Stomach (tissue), 8 donors: ENCODE measurements at regions not wholly inside any gene's neighbourhood (a gene's known extent, or its start where the extent isn't known, plus 50 kb on each side); places are given as distances from the start of the nearest gene placed in this dataset.

ENCODE experiments used
- DNase-seq, 2 donors: peaks; one replicate each; pipeline versions ENCODE4 v3.0.0 to v3.0.0-alpha.2; 2013 to 2019
- H3K27ac ChIP-seq, 5 donors: fragments of 200-600 bp in 4 of 5; sonication (generic) in 4 of 5; one replicate each; pipeline ENCODE4 v1.5.1; 2013 to 2019; ENCODE audit warnings: mild to moderate bottlenecking in 1 of 5, moderate library complexity in 1 of 5
- H3K27me3 ChIP-seq, 3 donors: fragments of 200-600 bp; sonication (generic); one replicate each; pipeline ENCODE4 v1.5.1; 2017 to 2019; ENCODE audit warnings: mixed run types in 1 of 3
- H3K36me3 ChIP-seq, 4 donors: fragments of 200-600 bp; sonication (generic); 1 replicate in 3 of 4; 2 replicates in 1 of 4; pipeline ENCODE4 v1.5.1; 2016 to 2019
- H3K4me1 ChIP-seq, 4 donors: fragments of 200-600 bp; sonication (generic); one replicate each; pipeline ENCODE4 v1.5.1; 2016 to 2019
- H3K4me3 ChIP-seq, 4 donors: fragments of 200-600 bp; sonication (generic) in 3 of 4; one replicate each; pipeline ENCODE4 v1.5.1; 2016 to 2019; ENCODE audit warnings: mild to moderate bottlenecking in 1 of 4
- H3K9me3 ChIP-seq, 4 donors: fragments of 200-600 bp; sonication (generic); one replicate each; pipeline ENCODE4 v1.5.1; 2016 to 2019
- CTCF ChIP-seq, 7 experiments: fragments of 450-650 bp in 4 of 7; fragments of 200-600 bp in 3 of 7; sonication (generic) in 3 of 7; IDR thresholded peaks; one replicate each; pipeline ENCODE4 v1.5.1; 2016 to 2019; ENCODE audit warnings: antibody characterized with exemption in 7 of 7, control low read depth in 2 of 7, mild to moderate bottlenecking in 1 of 7
- EP300 ChIP-seq: sonication (generic); formaldehyde crosslinking; IDR thresholded peaks from one replicate; pipeline ENCODE4 v1.6.1; 2017; ENCODE audit warnings: antibody characterized with exemption
- POLR2A ChIP-seq, 4 donors: fragments of 450-650 bp; IDR thresholded peaks; one replicate each; pipeline ENCODE4 v1.6.1; 2016; ENCODE audit warnings: antibody characterized with exemption in 4 of 4, control low read depth in 2 of 4, mild to moderate bottlenecking in 1 of 4, moderate library complexity in 1 of 4
- POLR2AphosphoS5 ChIP-seq, 3 donors: sonication (generic); formaldehyde crosslinking; IDR thresholded peaks; one replicate each; pipeline ENCODE4 v1.6.1; 2016; ENCODE audit warnings: antibody characterized with exemption in 3 of 3
- WGBS, 5 donors: extraction: QIAGEN DNeasy Blood & Tissue Kit in 3 of 5; methylation state at CpG; one replicate each; pipeline versions ENCODE4 v1.1.5 to v1.1.7; 2013 to 2018; 5-methylcytosine and 5-hydroxymethylcytosine counted together
- intact Hi-C: fragments of 100-400 bp; cut with DNase I; formaldehyde crosslinking; loops from one replicate; pipeline ENCODE4 v1.15.1; 2023; ENCODE audit warnings: low total_unique reads
- donor health status: healthy with polysubstance abuse.
- donor health status: Bipolar disorder and iron deficiency.
- donor health status: healthy.

GRCh38 chr10:78703593-78703992 is 365.2 kb upstream of the ZMIZ1 start:
- intact Hi-C loops, result no loop called here
- no peaks in the 10 kb centered on the region for H3K9me3 ChIP-seq
- WGBS, 5 donors, result 78 to 81% (median 80%) methylated on average over 6 of the region's 6 CpGs

GRCh38 chr10:78706256-78706655 is 362.5 kb upstream of the ZMIZ1 start:
- no peak for TF ChIP-seq POLR2A (IDR thresholded peaks at IDR 0.05)
- DNase-seq, result no peak
- 94 to 100% (median 97%) methylated on average over 2 of the region's 2 CpGs for WGBS, 5 donors
- Histone ChIP-seq H3K9me3 (no peaks in the 10 kb centered on the region), H3K36me3 (no peaks in the 10 kb centered on the region), H3K4me1 (no peaks in the 10 kb centered on the region), H3K4me3 (no peak overlapping the region), H3K27me3 (no peaks in the 10 kb centered on the region), H3K27ac (no peak overlapping the region)
- intact Hi-C loops, result no loop called here

More at GRCh38 chr10:78703593-78703992, 365.2 kb upstream of the ZMIZ1 start:
- H3K36me3 ChIP-seq, result no peaks in the 10 kb centered on the region
- peaks cover 0 to 4% (median 0%) of the 10 kb centered on the region in 4 donors for H3K4me1 ChIP-seq
- H3K27ac ChIP-seq, result no peak overlapping the region
- H3K4me3 ChIP-seq, result no peak overlapping the region
- DNase-seq, result no peak
- H3K27me3 ChIP-seq, result no peaks in the 10 kb centered on the region
- TF ChIP-seq EP300, result no peak
- no peak for TF ChIP-seq POLR2A (IDR thresholded peaks at IDR 0.05)

- TF ChIP-seq CTCF (IDR thresholded peaks at IDR 0.05), result no peak
- no peak for TF ChIP-seq EP300
- no peak for TF ChIP-seq POLR2AphosphoS5 (IDR thresholded peaks at IDR 0.05)
- no peak for TF ChIP-seq POLR2A (IDR thresholded peaks at IDR 0.05)
- H3K27ac ChIP-seq, result no peak overlapping the region
- no peaks in the 10 kb centered on the region for H3K4me1 ChIP-seq
- H3K9me3 ChIP-seq, result no peaks in the 10 kb centered on the region
- H3K36me3 ChIP-seq, result no peaks in the 10 kb centered on the region
- no peak overlapping the region for H3K4me3 ChIP-seq
- 58 to 80% (median 79%) methylated on average over 5 of the region's 5 CpGs for WGBS, 5 donors
- intact Hi-C loops, result no loop called here
- no peaks in the 10 kb centered on the region for H3K27me3 ChIP-seq
- DNase-seq, result peak in 1 of 2 donors; percentile 35
These were observed 361.8 kb upstream of the ZMIZ1 start for GRCh38 chr10:78706726-78707540.

DNA sequence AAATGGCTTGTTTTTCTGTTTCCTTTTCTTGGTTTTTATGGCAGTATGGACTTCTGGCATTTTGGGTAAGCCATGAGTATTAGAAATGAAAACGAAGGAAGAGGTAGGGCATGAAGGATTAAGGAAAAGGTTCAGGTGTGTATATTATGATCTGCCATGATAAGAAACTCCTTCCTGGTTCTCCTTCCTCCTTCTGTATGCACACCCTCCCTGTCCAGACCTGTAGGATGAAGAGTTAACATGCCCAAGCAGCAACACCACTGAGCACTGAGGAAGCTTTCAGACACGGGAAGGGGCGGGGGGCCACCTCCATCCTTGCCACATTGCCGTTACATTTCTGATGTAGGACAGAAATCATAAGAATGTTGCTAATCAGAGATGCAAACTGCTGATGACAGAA is 361.0 kb upstream of the ZMIZ1 start:
- H3K36me3 ChIP-seq, result no peaks in the 10 kb centered on the region
- intact Hi-C loops, result no loop called here
- TF ChIP-seq EP300, result no peak
- TF ChIP-seq POLR2AphosphoS5 (IDR thresholded peaks at IDR 0.05), result no peak
- no peak for TF ChIP-seq CTCF (IDR thresholded peaks at IDR 0.05)
- no peak for TF ChIP-seq POLR2A (IDR thresholded peaks at IDR 0.05)
- no peak overlapping the region for H3K4me3 ChIP-seq
- H3K27ac ChIP-seq, result no peak overlapping the region
- no peak for DNase-seq
- no peaks in the 10 kb centered on the region for H3K9me3 ChIP-seq
- H3K4me1 ChIP-seq, result no peaks in the 10 kb centered on the region
- H3K27me3 ChIP-seq, result no peaks in the 10 kb centered on the region
- WGBS, 5 donors, result 60 to 71% (median 66%) methylated on average over 4 of the region's 4 CpGs

GRCh38 chr10:78712147-78712546 is 356.6 kb upstream of the ZMIZ1 start:
- 79 to 94% (median 87%) methylated on average over 3 of the region's 3 CpGs for WGBS, 5 donors
- TF ChIP-seq POLR2AphosphoS5 (IDR thresholded peaks at IDR 0.05) (no peak), EP300 (no peak), CTCF (IDR thresholded peaks at IDR 0.05) (no peak), POLR2A (IDR thresholded peaks at IDR 0.05) (no peak)
- no peaks in the 10 kb centered on the region for H3K4me1 ChIP-seq
- no peaks in the 10 kb centered on the region for H3K36me3 ChIP-seq
- DNase-seq, result no peak
- H3K9me3 ChIP-seq, result no peaks in the 10 kb centered on the region
- no peak overlapping the region for H3K4me3 ChIP-seq
- H3K27me3 ChIP-seq, result no peaks in the 10 kb centered on the region
- intact Hi-C loops, result no loop called here
- H3K27ac ChIP-seq, result no peak overlapping the region
